Testis (tissue), 2 donors: ENCODE measurements at regions not wholly inside any gene's neighbourhood (a gene's known extent, or its start where the extent isn't known, plus 50 kb on each side); places are given as distances from the start of the nearest gene placed in this dataset.

Source experiments
- CTCF ChIP-seq, 3 experiments: fragments of 450-650 bp in 2 of 3; fragments of 200-600 bp in 1 of 3; sonication (generic) in 1 of 3; IDR thresholded peaks; one replicate each; pipeline ENCODE4 v1.5.1; 2016 to 2019; ENCODE audit warnings: antibody characterized with exemption in 3 of 3, mild to moderate bottlenecking in 2 of 3, moderate library complexity in 1 of 3
- POLR2A ChIP-seq: fragments of 450-650 bp; IDR thresholded peaks from one replicate; pipeline ENCODE4 v1.6.1; 2017; ENCODE audit warnings: antibody characterized with exemption, mild to moderate bottlenecking, moderate library complexity

- TF ChIP-seq POLR2A: no peak
- TF ChIP-seq CTCF (IDR thresholded peaks at IDR 0.05): no peak
These were observed 53.6 kb upstream of the CTPS1 start for GRCh38 chr1:40925834-40926410.
